ENCODE measurements at regions not wholly inside any gene's neighbourhood (a gene's known extent, or its start where the extent isn't known, plus 50 kb on each side); places are given as distances from the start of the nearest gene placed in this dataset.

DNA sequence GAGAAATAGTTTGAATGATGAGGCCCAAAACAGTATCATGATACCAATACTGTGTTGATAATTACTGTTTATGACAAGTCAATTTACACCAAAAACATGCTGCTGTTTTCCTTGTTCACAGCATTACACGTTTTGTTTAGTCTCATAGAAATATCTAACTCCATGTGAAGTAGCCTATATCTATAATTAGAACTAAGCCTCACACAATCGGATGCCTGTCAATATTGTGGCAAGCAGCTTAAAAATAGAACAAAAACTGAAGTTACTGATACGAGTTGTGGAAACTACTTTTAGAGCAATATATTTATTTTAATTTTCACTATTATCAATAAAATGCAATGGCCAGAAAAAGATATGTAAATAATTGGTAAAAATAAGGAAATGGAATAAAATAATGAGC lies 470.8 kb downstream of the ZEB2 start:
- no peak overlapping the region for H3K27ac ChIP-seq (ENCODE audit: low read length in 2 of 2)
- no peaks in the 10 kb centered on the region for H3K9me3 ChIP-seq (ENCODE audit: control extremely low read depth in 1 of 3, control insufficient read depth in 2 of 3, insufficient read depth in 1 of 3, low read length in 2 of 3)
- H3K4me2 ChIP-seq (replicated peaks; ENCODE audit: low read depth, low read length, poor library complexity, severe bottlenecking), result no peak overlapping the region
- WGBS (ENCODE audit: insufficient coverage), result no CpG with 5 or more reads among the region's 3 CpGs
- TF ChIP-seq EZH2 (IDR thresholded peaks at IDR 0.05; ENCODE audit: borderline replicate concordance, insufficient read depth, low read depth, low read length, poor library complexity, severe bottlenecking), result no peak
- TF ChIP-seq, protein P1, sequence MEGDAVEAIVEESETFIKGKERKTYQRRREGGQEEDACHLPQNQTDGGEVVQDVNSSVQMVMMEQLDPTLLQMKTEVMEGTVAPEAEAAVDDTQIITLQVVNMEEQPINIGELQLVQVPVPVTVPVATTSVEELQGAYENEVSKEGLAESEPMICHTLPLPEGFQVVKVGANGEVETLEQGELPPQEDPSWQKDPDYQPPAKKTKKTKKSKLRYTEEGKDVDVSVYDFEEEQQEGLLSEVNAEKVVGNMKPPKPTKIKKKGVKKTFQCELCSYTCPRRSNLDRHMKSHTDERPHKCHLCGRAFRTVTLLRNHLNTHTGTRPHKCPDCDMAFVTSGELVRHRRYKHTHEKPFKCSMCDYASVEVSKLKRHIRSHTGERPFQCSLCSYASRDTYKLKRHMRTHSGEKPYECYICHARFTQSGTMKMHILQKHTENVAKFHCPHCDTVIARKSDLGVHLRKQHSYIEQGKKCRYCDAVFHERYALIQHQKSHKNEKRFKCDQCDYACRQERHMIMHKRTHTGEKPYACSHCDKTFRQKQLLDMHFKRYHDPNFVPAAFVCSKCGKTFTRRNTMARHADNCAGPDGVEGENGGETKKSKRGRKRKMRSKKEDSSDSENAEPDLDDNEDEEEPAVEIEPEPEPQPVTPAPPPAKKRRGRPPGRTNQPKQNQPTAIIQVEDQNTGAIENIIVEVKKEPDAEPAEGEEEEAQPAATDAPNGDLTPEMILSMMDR (IDR thresholded peaks at IDR 0.05), result no peak
- no peak overlapping the region for H3K9ac ChIP-seq (ENCODE audit: low read length)
- H4K20me1 ChIP-seq (ENCODE audit: control insufficient read depth, insufficient read depth, low read length, poor library complexity, severe bottlenecking), result no peaks in the 10 kb centered on the region
- no peak overlapping the region for H2AFZ ChIP-seq (ENCODE audit: insufficient read depth, low read depth, low read length, poor library complexity, severe bottlenecking)
- H3K27me3 ChIP-seq (replicated peaks in 1 of 4; ENCODE audit: control extremely low read depth in 1 of 4, control insufficient read depth in 3 of 4, insufficient read depth in 4 of 4, low read length in 3 of 4), result no peaks in the 10 kb centered on the region
- Mint-ChIP-seq H3K4me3 (no peak overlapping the region), H3K9me3 (ENCODE audit: insufficient read depth) (no peaks in the 10 kb centered on the region), H3K27me3 (no peaks in the 10 kb centered on the region), H3K27ac (no peak overlapping the region), H3K4me1 (no peaks in the 10 kb centered on the region)
- intact Hi-C loops (cut with micrococcal nuclease), result no loop called here
- no peaks in the 10 kb centered on the region for H3K36me3 ChIP-seq (replicated peaks in 1 of 2; ENCODE audit: control extremely low read depth in 1 of 2, control insufficient read depth in 1 of 2, extremely low read depth in 1 of 2, insufficient read depth in 2 of 2, low read length in 1 of 2)
- CTCF ChIA-PET, result no interaction called here
- POLR2A ChIA-PET, result no interaction called here
- ATAC-seq (ENCODE audit: low read depth) (no peak), DNase-seq (no peak)
- H3K79me2 ChIP-seq (ENCODE audit: control insufficient read depth, insufficient read depth, low read length), result no peaks in the 10 kb centered on the region
- no peaks in the 10 kb centered on the region for H3K4me1 ChIP-seq (ENCODE audit: control insufficient read depth in 2 of 2, insufficient read depth in 2 of 2, low read length in 2 of 2)
- H3K4me3 ChIP-seq (ENCODE audit: control extremely low read depth in 1 of 5, extremely low read depth in 1 of 5, insufficient read depth in 1 of 5, low read depth in 2 of 5, low read length in 4 of 5), result no peak overlapping the region

DNA sequence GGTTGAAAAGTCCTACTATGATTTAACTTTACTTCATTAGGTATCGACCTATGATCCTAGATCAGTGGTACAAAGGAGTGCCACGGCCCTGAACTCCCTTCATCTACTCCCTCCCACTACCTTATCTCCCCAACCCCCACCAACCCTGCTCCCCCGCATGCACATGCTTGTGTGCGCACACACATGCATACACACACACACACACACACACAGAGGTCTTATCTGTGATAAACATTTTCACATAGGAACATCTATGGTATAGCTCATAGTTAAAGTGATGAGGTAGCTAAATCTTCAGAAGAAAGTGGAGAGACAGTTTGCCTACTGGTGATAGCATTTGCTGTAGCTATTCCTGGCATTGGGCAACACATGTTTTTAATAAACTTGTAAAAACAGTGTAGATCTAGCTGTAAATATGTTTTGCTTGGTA lies 471.3 kb downstream of the ZEB2 start:
- CTCF ChIA-PET, result interaction anchor here (0.7 kb wide), 1 partner anchor 150 kb away, joined by 3 read pairs; no protein-coding TSS in a partner anchor

More for the DNA sequence above, 471.3 kb downstream of the ZEB2 start:
- WGBS (ENCODE audit: insufficient coverage), result 100% methylated on average over 1 of the region's 4 CpGs
- Histone ChIP-seq H3K4me1 (ENCODE audit: control insufficient read depth in 2 of 2, insufficient read depth in 2 of 2, low read length in 2 of 2) (no peaks in the 10 kb centered on the region), H4K20me1 (ENCODE audit: control insufficient read depth, insufficient read depth, low read length, poor library complexity, severe bottlenecking) (no peaks in the 10 kb centered on the region), H3K27ac (ENCODE audit: low read length in 2 of 2) (no peak overlapping the region), H3K9me3 (ENCODE audit: control extremely low read depth in 1 of 3, control insufficient read depth in 2 of 3, insufficient read depth in 1 of 3, low read length in 2 of 3) (no peaks in the 10 kb centered on the region), H3K4me2 (replicated peaks; ENCODE audit: low read depth, low read length, poor library complexity, severe bottlenecking) (no peak overlapping the region), H3K27me3 (replicated peaks in 1 of 4; ENCODE audit: control extremely low read depth in 1 of 4, control insufficient read depth in 3 of 4, insufficient read depth in 4 of 4, low read length in 3 of 4) (no peaks in the 10 kb centered on the region), H3K36me3 (replicated peaks in 1 of 2; ENCODE audit: control extremely low read depth in 1 of 2, control insufficient read depth in 1 of 2, extremely low read depth in 1 of 2, insufficient read depth in 2 of 2, low read length in 1 of 2) (no peaks in the 10 kb centered on the region), H3K9ac (ENCODE audit: low read length) (no peak overlapping the region), H3K4me3 (ENCODE audit: control extremely low read depth in 1 of 5, extremely low read depth in 1 of 5, insufficient read depth in 1 of 5, low read depth in 2 of 5, low read length in 4 of 5) (no peak overlapping the region), H3K79me2 (ENCODE audit: control insufficient read depth, insufficient read depth, low read length) (no peaks in the 10 kb centered on the region), H2AFZ (ENCODE audit: insufficient read depth, low read depth, low read length, poor library complexity, severe bottlenecking) (no peak overlapping the region)
- Mint-ChIP-seq H3K4me1 (no peaks in the 10 kb centered on the region), H3K27me3 (no peaks in the 10 kb centered on the region), H3K9me3 (ENCODE audit: insufficient read depth) (no peaks in the 10 kb centered on the region), H3K27ac (no peak overlapping the region), H3K4me3 (no peak overlapping the region)
- POLR2A ChIA-PET, result no interaction called here
- intact Hi-C loops (cut with micrococcal nuclease), result no loop called here
- TF ChIP-seq, protein P1 (IDR thresholded peaks at IDR 0.05), result no peak
- no peak for TF ChIP-seq EZH2 (IDR thresholded peaks at IDR 0.05; ENCODE audit: borderline replicate concordance, insufficient read depth, low read depth, low read length, poor library complexity, severe bottlenecking)
- DNase-seq (no peak), ATAC-seq (ENCODE audit: low read depth) (no peak)
